C4-2B (cell line): ENCODE measurements at regions not wholly inside any gene's neighbourhood (a gene's known extent, or its start where the extent isn't known, plus 50 kb on each side); places are given as distances from the start of the nearest gene placed in this dataset.

Experiments used
- CTCF ChIP-seq: fragments of 450-650 bp; conservative IDR thresholded peaks from 2 replicates; pipeline ENCODE4 v1.5.1; 2017; ENCODE audit warnings: mild to moderate bottlenecking
- ZFX ChIP-seq: fragments of 450-650 bp; IDR thresholded peaks from 2 replicates; pipeline ENCODE4 v1.6.1; 2017

GRCh38 chr16:47978491-47979163 lies 177.2 kb downstream of the ABCC12 start:
- TF ChIP-seq CTCF (no peak), ZFX (no peak)
